ENCODE measurements at regions not wholly inside any gene's neighbourhood (a gene's known extent, or its start where the extent isn't known, plus 50 kb on each side); places are given as distances from the start of the nearest gene placed in this dataset.
"Not testable (repeated sequence)": the region's sequence is repeated elsewhere in the genome, so short reads cannot be mapped to it uniquely, and the experiment has no call there.

GRCh38 chr21:8994640-8995511 lies 1526.5 kb upstream of the TPTE start:
- H3K4me3 ChIP-seq, result no peak overlapping the region
- no peak overlapping the region for H2AFZ ChIP-seq
- no peak for DNase-seq (ENCODE audit: low spot score)
- no peaks in the 10 kb centered on the region for H3K27me3 ChIP-seq
- no peaks in the 10 kb centered on the region for H3K36me3 ChIP-seq (replicated peaks; ENCODE audit: insufficient read depth, low read depth)
- no peak overlapping the region for H3K27ac ChIP-seq
- no peaks in the 10 kb centered on the region for H3K79me2 ChIP-seq
- H3K9me3 ChIP-seq (ENCODE audit: low read depth), result peaks cover 29% of the 10 kb centered on the region
- WGBS (ENCODE audit: low lambda C conversion rate, missing lambda C conversion rate), result 36% methylated on average over 7 of the region's 7 CpGs
- H3K4me2 ChIP-seq, result no peak overlapping the region
- H3K9me2 ChIP-seq (replicated peaks; ENCODE audit: insufficient read depth), result no peaks in the 10 kb centered on the region
- H3K4me1 ChIP-seq (ENCODE audit: insufficient read depth), result no peaks in the 10 kb centered on the region
- H4K20me1 ChIP-seq (ENCODE audit: insufficient read depth, poor library complexity, severe bottlenecking), result no peaks in the 10 kb centered on the region
- no peak for TF ChIP-seq EZH2 (IDR thresholded peaks at IDR 0.05; ENCODE audit: borderline replicate concordance)
- TF ChIP-seq CTCF (IDR thresholded peaks at IDR 0.05; ENCODE audit: poor library complexity), result no peak
- TF ChIP-seq EZH2phosphoT487 (IDR thresholded peaks at IDR 0.05; ENCODE audit: low read depth, severe bottlenecking, unreplicated experiment), result no peak

GRCh38 chr21:8996487-8996968 lies 1524.9 kb upstream of the TPTE start:
- 34% methylated on average over 1 of the region's 1 CpG for WGBS (ENCODE audit: low lambda C conversion rate, missing lambda C conversion rate)

GRCh38 chr21:8997011-8997440 lies 1524.4 kb upstream of the TPTE start:
- Histone ChIP-seq H3K4me1 (ENCODE audit: insufficient read depth) (no peaks in the 10 kb centered on the region), H3K9me3 (ENCODE audit: low read depth) (peaks cover 29% of the 10 kb centered on the region), H3K36me3 (replicated peaks; ENCODE audit: insufficient read depth, low read depth) (no peaks in the 10 kb centered on the region), H3K27me3 (no peaks in the 10 kb centered on the region), H3K4me3 (no peak overlapping the region), H4K20me1 (ENCODE audit: insufficient read depth, poor library complexity, severe bottlenecking) (no peaks in the 10 kb centered on the region), H3K4me2 (no peak overlapping the region), H2AFZ (no peak overlapping the region), H3K79me2 (no peaks in the 10 kb centered on the region), H3K9me2 (replicated peaks; ENCODE audit: insufficient read depth) (no peaks in the 10 kb centered on the region), H3K27ac (no peak overlapping the region)
- 48% methylated on average over 1 of the region's 1 CpG for WGBS (ENCODE audit: low lambda C conversion rate, missing lambda C conversion rate)
- no peak for DNase-seq (ENCODE audit: low spot score)
- TF ChIP-seq EZH2phosphoT487 (IDR thresholded peaks at IDR 0.05; ENCODE audit: low read depth, severe bottlenecking, unreplicated experiment), result no peak
- TF ChIP-seq EZH2 (IDR thresholded peaks at IDR 0.05; ENCODE audit: borderline replicate concordance), result no peak
- no peak for TF ChIP-seq CTCF (IDR thresholded peaks at IDR 0.05; ENCODE audit: poor library complexity)

More at GRCh38 chr21:8996487-8996968, 1524.9 kb upstream of the TPTE start:
- not testable (repeated sequence) for H3K4me3 ChIP-seq; H3K36me3 ChIP-seq (replicated peaks; ENCODE audit: insufficient read depth, low read depth); H3K4me1 ChIP-seq (ENCODE audit: insufficient read depth); DNase-seq (ENCODE audit: low spot score); H3K79me2 ChIP-seq; H4K20me1 ChIP-seq (ENCODE audit: insufficient read depth, poor library complexity, severe bottlenecking); H3K9me2 ChIP-seq (replicated peaks; ENCODE audit: insufficient read depth); H3K27me3 ChIP-seq; H2AFZ ChIP-seq; H3K4me2 ChIP-seq; H3K27ac ChIP-seq
- H3K9me3 ChIP-seq (ENCODE audit: low read depth), result peaks cover 29% of the 10 kb centered on the region

- not testable (repeated sequence) for H3K4me2 ChIP-seq; H3K4me3 ChIP-seq; H4K20me1 ChIP-seq (ENCODE audit: insufficient read depth, poor library complexity, severe bottlenecking); H3K36me3 ChIP-seq (replicated peaks; ENCODE audit: insufficient read depth, low read depth); H3K9me2 ChIP-seq (replicated peaks; ENCODE audit: insufficient read depth); H3K27me3 ChIP-seq; H2AFZ ChIP-seq; DNase-seq (ENCODE audit: low spot score); H3K79me2 ChIP-seq; H3K27ac ChIP-seq; H3K4me1 ChIP-seq (ENCODE audit: insufficient read depth)
- 36% methylated on average over 4 of the region's 4 CpGs for WGBS (ENCODE audit: low lambda C conversion rate, missing lambda C conversion rate)
- H3K9me3 ChIP-seq (ENCODE audit: low read depth), result peaks cover 28% of the 10 kb centered on the region
Observed at GRCh38 chr21:8997443-8998390, 1523.7 kb upstream of the TPTE start.

- H3K27ac ChIP-seq; H3K27me3 ChIP-seq; H3K36me3 ChIP-seq (replicated peaks; ENCODE audit: insufficient read depth, low read depth); H3K4me3 ChIP-seq; H4K20me1 ChIP-seq (ENCODE audit: insufficient read depth, poor library complexity, severe bottlenecking); H3K9me2 ChIP-seq (replicated peaks; ENCODE audit: insufficient read depth); H3K79me2 ChIP-seq; H2AFZ ChIP-seq; H3K4me1 ChIP-seq (ENCODE audit: insufficient read depth); H3K4me2 ChIP-seq; DNase-seq (ENCODE audit: low spot score): not testable (repeated sequence)
- peaks cover 24% of the 10 kb centered on the region for H3K9me3 ChIP-seq (ENCODE audit: low read depth)
- WGBS (ENCODE audit: low lambda C conversion rate, missing lambda C conversion rate), result 71% methylated on average over 1 of the region's 1 CpG
Observed at GRCh38 chr21:8998480-8998879, 1522.9 kb upstream of the TPTE start.
